OCI-LY7 (cell line): ENCODE measurements at regions not wholly inside any gene's neighbourhood (a gene's known extent, or its start where the extent isn't known, plus 50 kb on each side); places are given as distances from the start of the nearest gene placed in this dataset.

Experiments
- BruUV-seq: library from RNA; stranded (reverse); fragments of 400-500 nt; replicated peaks from 2 replicates; lab custom pipeline; 2021; lab: Mats Ljungman, UMichigan
- CTCF ChIA-PET: fragments of 300-600 bp; sonication (Branson Sonifier 250); formaldehyde crosslinking; loops from one replicate; lab custom pipeline; 2022; ENCODE audit warnings: antibody characterized with exemption; ENCODE audit not compliant: unreplicated experiment; lab: Charles Lee
- POLR2A ChIA-PET: fragments of 300-600 bp; sonication (Branson Sonifier 250); formaldehyde crosslinking; loops from one replicate; lab custom pipeline; 2022; ENCODE audit warnings: antibody characterized with exemption; lab: Charles Lee
- DNase-seq: peaks from one replicate; pipeline ENCODE4 v3.0.0-alpha.2; 2015; ENCODE audit warnings: low spot score
- H2AFZ ChIP-seq: fragments of 200-600 bp; sonication (generic), shearing (Covaris generic); 2 replicates; pipeline ENCODE4 v1.6.1; 2014; ENCODE audit warnings: mild to moderate bottlenecking, antibody characterized with exemption, low read length, moderate library complexity
- H3K27ac ChIP-seq: fragments of 200-600 bp; sonication (generic); 2 replicates; pipeline ENCODE4 v1.5.1; 2014; ENCODE audit warnings: mixed run types, low read depth, mild to moderate bottlenecking, moderate library complexity, low read length, inconsistent platforms; ENCODE audit not compliant: poor library complexity, severe bottlenecking
- H3K36me3 ChIP-seq: fragments of 200-600 bp; sonication (generic); 2 replicates; pipeline ENCODE4 v1.6.1; 2014; ENCODE audit warnings: mild to moderate bottlenecking, antibody characterized with exemption, low read length, moderate library complexity, mixed read lengths; ENCODE audit not compliant: insufficient read depth
- H3K4me1 ChIP-seq: fragments of 200-600 bp; sonication (generic); 2 replicates; pipeline ENCODE4 v1.5.1; 2014; ENCODE audit warnings: mild to moderate bottlenecking, low read length; ENCODE audit not compliant: insufficient read depth, poor library complexity, severe bottlenecking
- H3K4me2 ChIP-seq: fragments of 200-600 bp; sonication (generic); 2 replicates; pipeline ENCODE4 v1.6.1; 2014; ENCODE audit warnings: mild to moderate bottlenecking, low read length
- H3K4me3 ChIP-seq: fragments of 200-600 bp; sonication (generic); 2 replicates; pipeline ENCODE4 v1.5.1; 2014; ENCODE audit warnings: mild to moderate bottlenecking, low read depth, low read length; ENCODE audit not compliant: poor library complexity, severe bottlenecking
- H3K79me2 ChIP-seq: fragments of 200-600 bp; sonication (generic); 2 replicates; pipeline ENCODE4 v1.6.1; 2016; ENCODE audit warnings: low read depth, mild to moderate bottlenecking, low read length, moderate library complexity, mixed read lengths; ENCODE audit not compliant: insufficient read depth
- H3K9me2 ChIP-seq: fragments of 200-600 bp; sonication (generic); 2 replicates; pipeline ENCODE4 v1.6.1; 2016; ENCODE audit warnings: mild to moderate bottlenecking, low read length, mixed read lengths; ENCODE audit not compliant: insufficient read depth
- H3K9me3 ChIP-seq: fragments of 200-600 bp; sonication (generic); 2 replicates; pipeline ENCODE4 v1.6.1; 2014; ENCODE audit warnings: mild to moderate bottlenecking, mixed run types, low read length, mixed read lengths
- H4K20me1 ChIP-seq: fragments of 200-600 bp; sonication (generic); 2 replicates; pipeline ENCODE4 v1.6.1; 2014; ENCODE audit warnings: mild to moderate bottlenecking, antibody characterized with exemption, low read length, moderate library complexity, mixed read lengths; ENCODE audit not compliant: insufficient read depth
- EZH2phosphoT487 ChIP-seq: fragments of 200-600 bp; sonication (generic); IDR thresholded peaks from 2 replicates; pipeline ENCODE4 v1.6.1; 2018; ENCODE audit warnings: low read depth, borderline replicate concordance, mild to moderate bottlenecking, mixed run types, antibody characterized with exemption, low read length, moderate library complexity, mixed read lengths
- intact Hi-C: fragments of 100-400 bp; cut with micrococcal nuclease; formaldehyde crosslinking; loops from one replicate; pipeline ENCODE4 v1.10.0; 2022; ENCODE audit not compliant: unreplicated experiment
- TF ChIP-seq, protein P1 (sequence below): fragments of 200-600 bp; sonication (generic); conservative IDR thresholded peaks from 2 replicates; pipeline ENCODE4 v1.5.1; 2014; ENCODE audit warnings: mild to moderate bottlenecking, antibody characterized with exemption, low read length, moderate library complexity, mixed read lengths

DNA sequence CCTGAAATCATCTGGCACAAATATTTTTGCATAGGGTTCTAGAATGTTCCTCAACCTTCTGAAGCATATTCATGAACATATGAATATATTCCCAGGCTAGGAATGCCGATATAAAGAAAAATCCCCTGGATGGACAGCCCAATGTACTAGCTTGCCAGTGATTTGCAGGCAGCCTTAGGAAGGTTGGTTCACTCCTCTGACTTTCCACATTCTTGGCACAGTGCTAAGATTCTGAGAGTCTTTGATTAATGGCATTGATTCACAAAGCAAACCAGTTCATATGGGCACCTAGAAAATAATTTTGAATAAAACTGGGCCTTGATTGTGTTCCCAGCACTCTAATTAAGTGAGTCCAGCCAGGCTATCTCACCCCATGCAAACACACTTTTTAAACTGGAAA is 56.9 kb upstream of the ENPP4 start:
- CTCF ChIA-PET, result interaction anchor here (0.5 kb wide), 1 partner anchor 330 kb away, joined by 3 read pairs; no protein-coding TSS in a partner anchor
- TF ChIP-seq, protein P1, sequence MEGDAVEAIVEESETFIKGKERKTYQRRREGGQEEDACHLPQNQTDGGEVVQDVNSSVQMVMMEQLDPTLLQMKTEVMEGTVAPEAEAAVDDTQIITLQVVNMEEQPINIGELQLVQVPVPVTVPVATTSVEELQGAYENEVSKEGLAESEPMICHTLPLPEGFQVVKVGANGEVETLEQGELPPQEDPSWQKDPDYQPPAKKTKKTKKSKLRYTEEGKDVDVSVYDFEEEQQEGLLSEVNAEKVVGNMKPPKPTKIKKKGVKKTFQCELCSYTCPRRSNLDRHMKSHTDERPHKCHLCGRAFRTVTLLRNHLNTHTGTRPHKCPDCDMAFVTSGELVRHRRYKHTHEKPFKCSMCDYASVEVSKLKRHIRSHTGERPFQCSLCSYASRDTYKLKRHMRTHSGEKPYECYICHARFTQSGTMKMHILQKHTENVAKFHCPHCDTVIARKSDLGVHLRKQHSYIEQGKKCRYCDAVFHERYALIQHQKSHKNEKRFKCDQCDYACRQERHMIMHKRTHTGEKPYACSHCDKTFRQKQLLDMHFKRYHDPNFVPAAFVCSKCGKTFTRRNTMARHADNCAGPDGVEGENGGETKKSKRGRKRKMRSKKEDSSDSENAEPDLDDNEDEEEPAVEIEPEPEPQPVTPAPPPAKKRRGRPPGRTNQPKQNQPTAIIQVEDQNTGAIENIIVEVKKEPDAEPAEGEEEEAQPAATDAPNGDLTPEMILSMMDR, result no peak
- no peak for TF ChIP-seq EZH2phosphoT487
- intact Hi-C loops, result no loop called here
- no peak for DNase-seq
- no peaks in the 10 kb centered on the region for H4K20me1 ChIP-seq
- POLR2A ChIA-PET, result no interaction called here
- H3K4me2 ChIP-seq, result no peak overlapping the region
- no peaks in the 10 kb centered on the region for H3K79me2 ChIP-seq
- no peak overlapping the region for H3K4me3 ChIP-seq
- no peak overlapping the region for H2AFZ ChIP-seq
- H3K9me2 ChIP-seq, result no peaks in the 10 kb centered on the region
- no peak overlapping the region for H3K27ac ChIP-seq
- no peaks in the 10 kb centered on the region for H3K4me1 ChIP-seq
- H3K9me3 ChIP-seq, result no peaks in the 10 kb centered on the region
- no peaks in the 10 kb centered on the region for H3K36me3 ChIP-seq
- BruUV-seq, result no TSS peak

DNA sequence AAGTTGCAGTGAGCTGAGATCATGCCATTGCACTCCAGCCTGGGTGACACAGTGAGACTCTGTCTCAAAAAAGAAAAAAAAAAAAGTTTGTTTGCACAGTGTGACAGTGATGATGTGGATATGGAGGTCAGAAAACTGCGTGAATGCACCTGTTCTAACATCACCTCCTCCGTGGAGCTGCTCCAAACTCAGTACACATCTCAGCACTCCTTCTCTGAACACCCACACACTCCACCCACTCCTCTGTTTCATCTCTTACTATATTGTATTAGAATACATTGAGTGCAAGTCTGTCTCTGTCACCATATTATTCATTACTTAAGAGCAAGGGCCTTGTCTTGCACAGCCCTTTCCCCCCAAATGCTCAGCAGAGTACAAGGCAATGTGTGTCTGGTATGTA is 51.5 kb upstream of the ENPP4 start:
- BruUV-seq, result no TSS peak
- no peaks in the 10 kb centered on the region for H3K79me2 ChIP-seq
- H4K20me1 ChIP-seq, result no peaks in the 10 kb centered on the region
- no peak overlapping the region for H2AFZ ChIP-seq
- intact Hi-C loops, result no loop called here
- CTCF ChIA-PET, result no interaction called here
- no peak for DNase-seq
- H3K4me1 ChIP-seq, result no peaks in the 10 kb centered on the region
- H3K4me3 ChIP-seq, result no peak overlapping the region
- no peaks in the 10 kb centered on the region for H3K9me2 ChIP-seq
- H3K4me2 ChIP-seq, result no peak overlapping the region
- POLR2A ChIA-PET, result no interaction called here
- H3K9me3 ChIP-seq, result no peaks in the 10 kb centered on the region
- H3K36me3 ChIP-seq, result no peaks in the 10 kb centered on the region
- no peak overlapping the region for H3K27ac ChIP-seq
- no peak for TF ChIP-seq EZH2phosphoT487
- TF ChIP-seq, protein P1, result no peak

DNA sequence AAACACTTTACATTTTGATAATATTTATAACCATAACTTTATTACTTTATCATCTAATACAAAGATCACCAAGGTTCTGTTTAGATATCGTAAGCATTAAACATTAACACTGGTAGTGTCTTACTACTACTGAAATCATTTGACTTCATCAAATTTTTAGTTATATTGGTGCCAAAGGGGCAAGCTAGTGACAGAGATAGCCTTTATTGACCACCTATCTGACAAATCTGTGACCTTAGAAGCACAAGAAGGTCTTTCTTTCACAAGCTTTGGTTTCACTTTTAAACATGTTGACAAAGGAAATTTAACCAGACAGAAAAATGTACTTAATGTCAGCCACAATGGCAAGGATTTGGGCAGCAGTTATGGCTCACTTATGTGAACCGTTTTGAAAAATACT is 50.7 kb upstream of the ENPP4 start:
- H3K4me1 ChIP-seq, result no peaks in the 10 kb centered on the region
- no peaks in the 10 kb centered on the region for H4K20me1 ChIP-seq
- TF ChIP-seq, protein P1, result no peak
- no peak for DNase-seq
- ChIA-PET POLR2A (no interaction called here), CTCF (no interaction called here)
- no TSS peak for BruUV-seq
- no peak overlapping the region for H3K4me3 ChIP-seq
- intact Hi-C loops, result no loop called here
- H3K9me2 ChIP-seq, result no peaks in the 10 kb centered on the region
- no peak overlapping the region for H3K27ac ChIP-seq
- no peaks in the 10 kb centered on the region for H3K36me3 ChIP-seq
- H3K9me3 ChIP-seq, result no peaks in the 10 kb centered on the region
- H3K4me2 ChIP-seq, result 0 out of 2 replicates have a peak overlapping the region, but pooled peaks have one; percentile 3
- no peak overlapping the region for H2AFZ ChIP-seq
- H3K79me2 ChIP-seq, result no peaks in the 10 kb centered on the region
